Glomerular visceral epithelial cell (primary cell): ENCODE measurements at regions not wholly inside any gene's neighbourhood (a gene's known extent, or its start where the extent isn't known, plus 50 kb on each side); places are given as distances from the start of the nearest gene placed in this dataset.
A peak's percentile ranks its signal among the peaks of the same experiment; 100 is the strongest.
"Not testable (repeated sequence)": the region's sequence is repeated elsewhere in the genome, so short reads cannot be mapped to it uniquely, and the experiment has no call there.

Experiments used
- DNase-seq: peaks from one replicate; pipeline ENCODE4 v3.0.0-alpha.2; 2016; ENCODE audit errors: extremely low spot score

DNA sequence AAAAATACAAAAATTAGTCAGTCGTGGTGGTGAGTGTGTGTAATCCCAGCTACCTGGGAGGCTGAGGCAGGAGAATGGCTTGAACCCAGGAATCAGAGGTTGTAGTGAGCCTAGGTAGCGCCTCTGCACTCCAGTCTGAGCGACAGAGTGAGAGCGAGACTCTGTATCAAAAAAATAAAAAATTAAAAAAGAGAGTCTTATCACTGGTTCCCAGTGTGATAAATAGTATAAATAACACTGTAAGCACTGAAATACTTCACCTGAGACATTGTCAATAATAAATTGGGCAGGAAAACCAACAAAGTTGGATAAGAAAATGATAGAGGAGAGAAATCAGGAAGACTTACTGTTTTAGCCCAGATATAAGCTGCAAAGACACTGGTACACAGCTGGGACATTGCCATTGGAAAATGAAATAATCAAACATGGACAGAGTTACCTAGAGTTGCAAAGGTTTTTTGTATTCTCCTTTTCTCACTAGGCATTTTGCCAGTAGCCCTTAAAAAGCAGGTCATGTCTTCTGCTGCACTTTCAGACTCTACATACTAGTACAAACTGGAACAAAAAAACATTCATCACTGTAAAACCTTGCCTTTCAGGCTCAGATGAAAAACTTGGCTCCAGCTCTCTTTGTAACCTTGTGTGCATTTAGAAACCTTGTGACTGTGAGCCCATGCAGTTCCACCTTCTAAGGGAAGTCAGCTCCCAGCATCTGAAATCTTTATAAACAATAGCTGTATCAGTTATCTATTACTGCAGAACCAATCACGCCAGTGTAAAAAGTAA, 55.0 kb upstream of the PPP1R2C start:
- no peak for DNase-seq

DNA sequence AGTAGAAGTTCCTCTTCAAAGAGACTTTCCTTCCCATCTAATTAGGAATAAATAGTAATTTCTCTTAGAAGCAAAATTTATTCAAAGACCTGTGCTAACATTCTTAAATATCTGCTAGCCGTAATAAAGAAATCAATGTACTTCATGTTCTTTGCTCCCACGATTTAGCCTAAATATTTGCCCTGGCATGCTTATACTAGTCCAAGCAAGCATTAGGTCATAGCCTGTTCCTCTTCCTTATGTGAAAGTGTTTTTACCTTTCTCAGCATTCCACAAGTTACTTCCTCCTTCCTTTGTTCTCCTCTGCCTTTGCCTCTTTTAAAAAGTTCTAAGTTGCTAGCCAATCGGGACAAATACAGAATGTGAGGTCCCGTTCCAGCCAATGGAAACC, 55.6 kb upstream of the PPP1R2C start:
- not testable (repeated sequence) for DNase-seq

DNA sequence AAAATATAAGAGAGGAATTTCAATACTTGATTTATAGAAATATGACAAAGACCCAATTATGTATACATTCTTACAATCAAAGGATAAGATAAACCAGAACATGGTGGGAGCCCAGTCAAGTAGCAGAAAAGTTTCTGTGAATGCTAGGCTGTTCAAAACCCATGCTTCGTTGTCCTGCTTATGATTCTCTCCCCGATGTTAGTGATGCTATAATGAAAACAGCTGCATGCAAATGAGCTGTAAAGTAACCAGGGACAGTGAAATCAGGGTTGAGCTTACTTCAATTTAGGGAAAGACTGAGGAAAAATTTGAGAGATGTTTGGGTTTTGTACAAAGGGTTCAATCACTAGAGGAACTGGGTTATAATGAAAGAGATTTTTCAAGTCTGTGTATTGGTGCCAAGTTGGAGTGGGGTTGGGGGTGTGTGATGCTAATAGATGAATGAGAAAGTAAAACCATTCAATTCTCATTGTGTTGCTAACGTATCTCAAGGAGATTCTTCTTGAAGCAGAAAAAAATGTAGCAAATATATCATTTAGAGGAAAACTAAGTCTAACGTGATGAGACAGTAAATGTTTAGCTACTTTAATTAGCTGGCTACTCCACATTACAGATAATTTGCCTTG, 59.3 kb upstream of the PPP1R2C start:
- DNase-seq = no peak

DNA sequence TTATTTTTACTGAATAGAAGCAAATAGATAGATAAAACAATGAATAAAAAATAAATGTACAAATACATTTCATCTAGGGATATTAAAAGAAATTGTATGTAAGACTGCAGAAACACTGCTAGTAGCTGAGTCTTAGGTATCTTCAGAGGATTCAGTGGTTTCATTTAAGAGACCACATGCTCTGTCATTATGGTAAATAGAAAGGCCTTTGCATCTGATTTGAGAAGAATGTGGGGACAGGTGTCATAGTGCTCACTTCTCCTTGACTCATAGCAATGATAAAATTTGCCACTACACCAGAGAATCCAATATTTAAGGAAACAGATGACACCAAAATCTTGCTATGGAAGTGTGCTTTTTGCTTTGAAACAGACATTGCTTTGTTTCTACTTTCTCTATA, 59.8 kb upstream of the PPP1R2C start:
- no peak for DNase-seq

DNA sequence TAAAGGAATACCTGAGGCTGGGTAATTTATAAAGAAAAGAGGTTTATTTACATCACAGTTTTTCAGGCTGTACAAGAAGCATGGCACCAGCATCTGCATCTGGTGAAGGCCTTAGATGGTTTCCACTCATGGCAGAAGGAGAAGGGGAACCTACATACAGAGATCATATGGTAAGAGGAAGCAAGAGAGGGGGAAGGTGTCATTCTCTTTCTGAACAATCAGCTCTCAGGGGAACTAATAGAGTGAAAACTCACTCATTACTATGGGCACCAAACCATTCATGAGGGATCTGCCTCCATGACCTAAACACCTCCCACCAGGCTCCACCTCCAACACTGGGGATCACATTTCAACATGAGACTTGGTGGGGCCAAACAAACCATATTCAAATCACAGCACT, 61.7 kb upstream of the PPP1R2C start:
- DNase-seq = no peak

DNA sequence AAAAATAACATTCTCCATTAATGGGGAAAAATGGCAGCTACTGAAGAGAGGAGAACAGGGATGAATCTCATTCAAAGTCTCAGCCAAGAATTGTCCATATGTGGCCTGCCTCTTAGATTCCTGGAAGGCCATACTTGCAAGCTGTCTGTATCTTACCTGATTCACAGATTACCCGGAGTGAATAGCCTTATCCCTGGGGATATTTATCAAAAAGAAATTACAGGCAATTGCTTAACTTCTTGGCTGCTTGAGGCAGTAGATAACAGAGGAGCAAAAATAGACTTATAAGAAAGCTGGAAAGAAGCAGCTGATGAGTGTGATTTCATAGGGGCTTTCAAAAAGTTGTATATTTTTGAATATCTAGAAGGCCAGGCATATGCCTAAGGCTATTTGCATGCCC, 68.8 kb upstream of the PPP1R2C start:
- no peak for DNase-seq

DNA sequence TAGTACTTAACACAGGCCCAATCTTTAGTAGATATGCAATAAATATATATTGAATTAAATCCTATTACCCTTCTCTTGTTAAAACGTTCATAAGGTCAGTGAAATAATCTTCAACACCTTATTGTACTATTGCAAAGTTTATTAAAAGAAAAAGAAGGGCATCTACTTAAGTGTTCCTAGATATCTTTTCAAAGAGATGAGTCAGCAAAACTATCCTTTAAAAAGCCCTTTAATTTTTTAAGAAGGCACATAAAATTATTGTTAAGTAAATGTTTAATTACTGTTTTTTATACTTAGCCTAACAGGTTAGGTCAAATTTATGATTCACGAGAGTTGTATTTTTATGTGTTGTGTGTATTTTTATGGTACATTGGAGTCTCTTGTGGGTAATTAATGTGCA, 77.3 kb upstream of the PPP1R2C start:
- DNase-seq = no peak

DNA sequence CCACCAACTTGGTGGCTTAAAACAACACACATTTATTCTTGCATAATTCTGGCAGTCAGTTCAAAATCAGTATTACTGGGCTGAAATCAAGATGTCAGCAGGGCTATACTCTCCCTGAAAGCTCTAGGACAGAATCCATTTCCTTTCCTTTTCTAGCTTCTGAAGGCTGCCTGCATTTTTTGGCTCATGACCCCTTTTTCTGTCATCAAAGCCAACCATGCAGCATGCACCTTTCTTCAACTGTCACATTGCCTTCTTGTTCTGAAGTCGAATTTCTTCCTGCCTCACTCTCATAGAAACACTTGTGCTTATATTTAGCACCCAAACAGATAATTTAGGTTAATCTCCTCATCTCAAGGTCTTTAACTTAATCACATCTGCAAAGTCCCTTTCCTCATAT, 79.8 kb upstream of the PPP1R2C start:
- no peak for DNase-seq

DNA sequence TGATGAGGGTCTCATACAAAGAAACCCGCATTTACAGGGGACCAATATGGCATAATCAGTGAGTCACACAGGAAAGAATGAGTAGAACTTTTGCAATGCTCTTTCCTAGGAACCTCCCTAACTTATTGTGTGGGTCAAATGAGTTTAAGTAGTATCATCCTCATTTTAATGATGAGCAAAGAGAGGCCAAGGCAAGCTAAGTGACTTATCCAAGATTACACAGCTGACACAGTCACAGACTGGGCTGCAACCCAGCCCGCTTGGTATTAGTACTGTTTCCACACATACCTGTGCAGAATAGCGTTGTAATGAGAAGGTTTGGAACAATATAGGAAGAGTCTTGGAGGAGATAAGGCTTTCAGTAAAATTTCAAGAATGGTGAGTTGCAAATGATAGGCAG, 91.0 kb upstream of the PPP1R2C start:
- no peak for DNase-seq

DNA sequence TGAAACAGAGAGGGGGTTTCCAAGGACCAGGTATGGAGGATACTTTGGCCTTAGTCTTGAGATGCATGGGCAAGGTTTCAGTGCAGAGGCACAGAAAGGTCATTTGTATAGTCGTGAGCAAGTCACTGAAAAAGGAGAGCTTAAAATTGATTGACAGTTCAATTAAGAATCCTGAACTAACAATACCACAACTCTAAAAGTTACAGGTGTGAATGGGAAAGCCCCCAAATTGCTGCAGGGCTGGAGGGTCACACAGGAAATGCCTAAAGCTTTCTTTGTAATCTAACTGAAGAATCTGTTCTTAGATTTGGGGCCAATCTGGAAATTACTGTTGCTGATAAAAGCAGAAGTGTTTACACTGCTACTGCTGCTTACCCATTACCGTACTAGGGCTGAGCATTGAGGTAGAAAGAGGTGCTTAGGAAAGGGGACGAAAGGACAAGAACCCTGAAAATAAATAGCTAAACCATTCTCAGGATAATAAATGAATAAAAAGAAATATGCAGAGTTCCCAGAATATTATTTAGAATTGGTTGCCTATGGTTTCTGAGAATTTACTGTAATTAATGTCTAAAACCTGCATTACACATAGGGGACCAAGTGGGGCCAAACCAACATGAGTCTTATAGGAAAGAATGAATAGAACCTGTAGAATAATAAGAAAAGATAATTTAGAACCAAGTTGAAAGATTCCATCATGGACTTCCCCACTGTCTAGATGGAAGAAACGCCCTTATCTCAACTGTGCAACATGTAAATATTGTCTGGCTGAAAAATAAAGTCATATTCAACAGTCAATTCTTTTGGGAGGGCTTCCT, 91.9 kb upstream of the PPP1R2C start:
- DNase-seq = no peak

DNA sequence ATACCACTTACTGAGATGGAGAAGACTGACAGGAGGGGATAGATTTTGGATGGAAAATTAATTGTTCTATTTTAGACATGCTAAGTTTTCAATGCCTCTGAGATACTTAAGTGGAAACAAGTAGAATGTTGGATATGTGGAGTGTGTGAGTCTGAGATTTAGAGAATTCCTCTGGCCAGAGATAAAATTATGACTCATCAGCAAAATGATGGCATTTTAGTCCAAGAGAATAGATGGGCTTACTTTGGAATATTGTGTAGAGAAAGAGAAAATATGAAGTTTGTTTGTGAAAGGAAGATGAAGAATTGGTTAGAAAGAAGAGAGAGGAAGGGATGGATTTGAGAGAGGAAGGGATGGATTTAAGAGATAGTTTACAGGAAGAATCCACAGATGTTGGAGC, 108.6 kb upstream of the PPP1R2C start:
- DNase-seq = no peak

DNA sequence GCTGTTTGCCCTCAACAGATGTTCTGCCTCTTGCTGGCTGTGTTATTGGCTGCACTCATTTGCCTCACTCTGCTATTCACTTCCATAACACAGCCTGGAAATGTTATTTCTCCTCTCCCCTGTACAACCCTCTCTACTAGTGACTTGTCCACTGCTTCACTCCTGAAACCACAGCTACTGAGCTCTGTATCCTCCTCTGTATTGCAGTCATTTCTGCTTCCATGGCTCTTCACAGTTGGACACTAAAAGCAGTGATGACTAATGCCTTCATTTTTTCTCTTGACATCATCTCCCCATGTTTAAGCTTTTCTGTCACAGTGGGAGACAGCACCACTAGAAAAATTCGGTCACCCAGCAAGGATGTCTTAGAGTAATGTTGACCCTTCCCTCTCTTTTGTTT, 123.0 kb upstream of the PPP1R2C start:
- peak; percentile 2 for DNase-seq

DNA sequence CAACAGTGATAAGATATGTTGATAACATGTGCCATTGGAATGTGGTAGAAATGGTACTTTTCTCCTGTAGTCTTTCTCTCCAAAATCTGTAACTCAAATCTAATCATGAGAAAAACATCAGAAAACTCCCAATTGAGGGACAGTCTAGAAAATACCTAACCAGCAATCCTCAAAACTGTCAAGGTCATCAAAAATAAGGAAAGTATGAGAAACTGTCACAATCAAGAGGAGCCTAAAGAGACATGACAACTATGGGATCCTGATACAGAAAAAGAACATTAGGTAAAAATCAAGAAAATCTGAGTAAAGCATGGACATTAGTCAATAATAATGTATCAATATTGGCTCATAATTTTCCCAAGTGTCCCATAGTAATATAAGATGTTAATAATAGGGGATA, 124.5 kb upstream of the PPP1R2C start:
- DNase-seq = no peak

DNA sequence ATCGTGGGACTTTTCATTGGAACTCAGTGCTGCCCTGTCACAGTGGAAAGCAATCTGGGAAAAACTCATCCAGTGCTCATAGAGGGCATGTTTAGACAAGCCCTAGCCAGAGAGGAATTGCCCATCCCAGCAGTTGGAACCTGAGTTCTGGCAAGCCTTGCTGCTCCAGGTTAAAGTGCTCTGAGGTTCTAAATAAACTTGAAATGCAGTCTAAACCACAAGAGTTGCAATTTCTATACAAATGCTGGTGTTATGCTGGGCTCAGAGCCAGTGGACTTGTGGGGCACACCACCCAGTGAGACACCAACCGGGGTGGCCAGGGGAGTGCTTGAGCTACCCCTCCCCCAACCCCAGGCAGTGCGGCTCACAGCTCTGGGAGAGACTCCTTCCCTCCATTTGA, 142.8 kb upstream of the PPP1R2C start:
- peak; percentile 55 for DNase-seq

DNA sequence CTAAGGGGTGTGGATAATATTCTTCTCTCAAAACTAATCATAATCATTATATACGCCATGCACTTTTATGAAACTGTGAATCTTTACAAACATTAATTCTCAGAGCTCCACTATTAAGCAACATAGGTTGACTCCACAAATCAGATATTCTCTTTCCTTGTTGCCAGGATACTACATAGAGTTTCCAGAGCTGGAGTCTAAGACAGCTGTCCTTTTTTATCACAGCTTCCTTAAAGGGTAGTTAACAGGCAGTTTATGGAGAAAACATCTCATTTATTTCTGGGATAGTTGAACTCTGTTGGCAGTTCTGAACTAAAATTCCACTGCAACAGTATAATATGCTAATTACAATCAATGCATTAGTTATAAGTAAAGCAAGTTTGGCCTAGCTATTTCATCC, 152.1 kb upstream of the PPP1R2C start:
- no peak for DNase-seq

DNA sequence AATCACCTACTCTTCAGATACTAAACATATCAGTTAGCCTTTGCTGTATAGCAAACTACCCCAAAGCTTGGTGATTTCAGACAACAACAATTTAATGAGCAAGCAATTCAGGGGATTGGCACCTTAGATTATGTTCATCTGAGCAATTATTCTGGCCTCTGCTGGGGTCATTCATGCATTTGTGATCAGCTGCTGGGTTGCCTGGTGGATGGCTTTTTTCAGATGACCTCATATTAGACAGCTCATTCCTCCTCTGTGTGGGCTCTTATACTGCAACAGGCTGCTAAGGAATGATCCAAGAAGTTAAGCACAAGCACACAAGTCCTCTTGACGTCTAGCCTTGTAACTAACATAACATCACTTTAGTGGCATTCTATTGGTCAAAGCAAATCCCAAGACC, 153.0 kb upstream of the PPP1R2C start:
- DNase-seq = peak; percentile 69

DNA sequence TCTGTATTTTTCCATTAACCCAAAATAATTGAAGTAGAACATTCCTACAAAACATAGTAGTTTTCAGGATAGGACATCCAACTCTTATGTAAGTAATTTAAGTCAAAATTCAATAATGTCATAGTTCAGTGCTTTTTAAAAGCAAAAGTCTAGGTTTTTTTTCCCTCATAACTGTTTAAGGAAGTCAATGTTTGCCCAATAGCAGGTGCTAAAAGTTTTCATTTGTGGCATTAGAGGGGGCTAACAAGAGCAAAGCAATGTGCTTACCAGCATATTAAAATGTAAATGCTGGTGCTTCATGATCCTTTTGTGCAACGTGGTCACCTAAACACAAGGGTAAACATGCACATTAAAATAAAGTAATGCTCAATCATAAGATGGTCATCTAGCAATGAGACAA, 155.2 kb upstream of the PPP1R2C start:
- DNase-seq = no peak

DNA sequence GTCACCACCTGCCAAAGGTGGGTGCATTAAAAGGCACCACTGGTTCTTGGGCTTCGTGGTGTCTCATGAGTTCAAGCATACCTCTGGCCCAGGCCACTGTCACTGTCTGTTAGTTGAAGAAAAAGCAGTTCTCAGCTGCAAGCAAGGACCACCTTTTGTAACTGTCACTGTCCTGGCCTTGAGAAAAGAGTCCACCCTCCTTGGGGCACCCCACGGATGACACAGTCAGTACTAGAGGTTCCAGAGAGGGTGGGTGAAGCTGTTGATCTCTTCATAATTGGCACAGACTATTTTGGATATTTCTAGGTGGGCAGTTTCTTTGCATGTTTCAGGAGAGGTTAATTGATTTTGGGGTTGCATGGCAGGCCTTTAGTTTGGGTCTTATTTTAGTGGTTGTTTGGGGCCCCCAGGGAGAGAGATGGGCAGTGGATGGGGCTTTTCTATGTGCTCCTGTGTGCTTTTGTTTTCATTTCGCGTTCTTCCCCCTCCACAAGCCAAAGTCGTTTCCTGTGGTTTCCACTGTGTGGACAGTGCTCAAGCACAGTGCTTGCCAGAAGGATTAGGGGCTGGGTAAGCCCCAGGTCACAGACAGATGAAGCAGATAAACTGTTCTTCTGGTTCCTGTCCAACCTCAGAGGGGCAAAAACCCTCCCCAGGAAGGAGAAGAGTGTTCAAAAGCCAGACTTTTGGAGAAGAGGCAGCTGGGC, 156.2 kb upstream of the PPP1R2C start:
- DNase-seq = peak; percentile 33

DNA sequence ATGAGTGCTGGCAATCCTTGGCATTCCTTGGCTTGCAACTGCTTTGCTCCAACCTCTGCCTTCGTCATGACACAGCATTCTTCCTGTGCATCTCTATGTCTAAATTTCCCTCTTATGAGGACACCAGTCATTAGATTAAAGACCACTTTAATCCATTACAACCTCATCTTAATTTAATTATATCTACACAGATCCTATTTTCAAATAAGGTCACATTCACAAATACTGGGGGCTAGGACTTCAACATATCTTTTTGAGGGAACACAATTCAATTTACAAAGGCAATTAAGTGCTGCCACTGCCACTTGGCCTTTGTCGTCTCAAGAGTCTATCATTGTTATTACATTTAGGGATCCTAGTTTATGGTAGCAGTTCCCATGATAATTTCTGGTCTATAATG, 163.7 kb upstream of the PPP1R2C start:
- DNase-seq = no peak

DNA sequence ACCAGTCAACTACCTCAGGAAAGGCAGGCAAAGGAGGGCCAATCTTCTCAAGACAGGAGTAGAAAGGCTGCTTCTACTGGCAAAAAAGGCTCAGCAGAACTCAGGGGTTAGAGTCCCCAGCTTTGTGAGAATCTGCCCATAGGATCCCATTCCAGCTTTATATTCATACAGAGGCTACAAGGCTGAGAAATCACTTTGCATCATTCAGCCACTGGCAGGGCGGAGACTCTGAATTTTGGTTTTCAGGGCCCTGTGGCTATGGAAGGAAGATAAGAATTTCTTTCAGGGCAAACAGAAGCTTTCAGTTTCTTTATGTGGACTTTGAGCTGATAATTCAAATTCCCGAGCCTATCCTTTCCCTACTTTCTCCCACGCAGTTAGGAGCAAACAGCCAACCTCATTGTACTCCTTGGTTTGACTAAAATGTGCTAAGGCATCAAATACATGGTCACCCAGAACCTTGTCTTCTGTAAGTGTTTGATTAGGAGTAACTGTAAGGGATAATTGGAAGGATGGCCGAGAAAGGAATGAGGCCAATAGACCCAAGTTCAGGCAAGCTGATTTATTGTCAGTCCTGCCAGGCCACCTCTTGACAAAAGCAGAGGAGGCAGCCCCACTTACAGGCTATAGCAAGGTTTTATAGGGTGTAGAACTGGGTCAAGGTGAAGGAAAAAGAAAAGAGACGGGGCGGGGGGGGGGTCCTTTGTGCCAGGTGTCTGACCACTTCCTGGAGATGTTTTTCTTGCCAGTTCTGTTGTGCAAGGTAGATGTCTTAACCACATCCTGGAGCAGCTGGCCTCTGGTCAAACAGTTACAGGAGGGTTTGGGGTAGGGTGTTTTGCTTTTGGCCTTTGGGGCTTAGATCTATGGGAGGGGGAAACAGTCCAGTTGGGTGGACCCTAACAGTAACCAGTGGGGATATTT, 165.3 kb upstream of the PPP1R2C start:
- peak; percentile 38 for DNase-seq

DNA sequence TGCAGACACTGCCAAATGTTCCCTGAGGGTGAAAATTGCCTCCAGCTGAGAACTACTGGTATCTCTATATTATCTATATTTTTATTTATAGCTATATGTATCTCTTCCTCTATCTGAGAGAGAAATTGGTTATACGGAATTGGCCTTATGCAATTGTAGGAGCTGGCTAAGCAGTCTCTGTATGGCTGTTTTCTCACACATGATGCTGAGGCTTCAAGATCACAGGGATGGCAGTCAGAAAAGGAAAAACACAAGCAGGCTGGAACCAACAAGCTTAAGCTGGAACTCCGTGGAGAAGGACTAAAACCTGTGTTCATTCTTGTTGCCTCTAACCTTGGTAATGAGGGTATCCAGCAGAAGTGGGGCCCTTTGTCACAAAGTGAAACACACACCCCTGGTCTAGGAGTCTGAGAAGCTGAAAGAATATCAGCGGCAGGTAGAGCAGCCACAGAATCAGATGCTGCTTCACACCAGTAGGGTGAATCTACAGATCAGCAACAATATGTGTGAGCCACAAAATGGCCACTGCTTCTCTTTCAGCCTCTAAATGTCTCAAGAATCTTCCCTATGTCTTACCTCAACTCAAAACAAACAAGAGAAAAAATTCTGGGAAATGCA, 166.5 kb upstream of the PPP1R2C start:
- DNase-seq = no peak
